Epithelial cell of proximal tubule (primary cell): ENCODE measurements at regions not wholly inside any gene's neighbourhood (a gene's known extent, or its start where the extent isn't known, plus 50 kb on each side); places are given as distances from the start of the nearest gene placed in this dataset.

Source experiments
- DNase-seq: peaks from one replicate; pipeline ENCODE4 v3.0.0-alpha.2; 2011; ENCODE audit warnings: low read depth
- H3K4me3 ChIP-seq: 2 replicates; pipeline ENCODE4 v1.5.1; 2011; ENCODE audit warnings: low read depth, mild to moderate bottlenecking, low read length
- CTCF ChIP-seq: conservative IDR thresholded peaks from 2 replicates; pipeline ENCODE4 v1.5.1; 2012; ENCODE audit warnings: low read depth, mild to moderate bottlenecking, low read length

GRCh38 chr1:221371705-221372104 is 370.2 kb downstream of the DUSP10 start:
- no peak for DNase-seq

GRCh38 chr1:221373795-221374194 is 368.1 kb downstream of the DUSP10 start:
- no peak overlapping the region for H3K4me3 ChIP-seq
- no peak for DNase-seq
- no peak for TF ChIP-seq CTCF

More at GRCh38 chr1:221371705-221372104, 370.2 kb downstream of the DUSP10 start:
- H3K4me3 ChIP-seq, result no peak overlapping the region
- TF ChIP-seq CTCF, result no peak

GRCh38 chr1:221376286-221376685 is 365.6 kb downstream of the DUSP10 start:
- DNase-seq, result no peak
- no peak for TF ChIP-seq CTCF
- H3K4me3 ChIP-seq, result no peak overlapping the region

- H3K4me3 ChIP-seq, result no peak overlapping the region
- no peak for DNase-seq
- no peak for TF ChIP-seq CTCF
Measured at GRCh38 chr1:221381910-221382623, 359.8 kb downstream of the DUSP10 start.

GRCh38 chr1:221392453-221392852 is 349.4 kb downstream of the DUSP10 start:
- no peak for TF ChIP-seq CTCF
- peak; percentile 40 for DNase-seq
- H3K4me3 ChIP-seq, result no peak overlapping the region

- H3K4me3 ChIP-seq, result no peak overlapping the region
- DNase-seq, result peak; percentile 15
- TF ChIP-seq CTCF, result no peak
Measured at GRCh38 chr1:221394011-221394544, 347.8 kb downstream of the DUSP10 start.

- no peak for TF ChIP-seq CTCF
- H3K4me3 ChIP-seq, result no peak overlapping the region
- DNase-seq, result no peak
Measured at GRCh38 chr1:221396526-221396925, 345.4 kb downstream of the DUSP10 start.
